GM19035 (cell line): ENCODE measurements at regions not wholly inside any gene's neighbourhood (a gene's known extent, or its start where the extent isn't known, plus 50 kb on each side); places are given as distances from the start of the nearest gene placed in this dataset.
"Not testable (repeated sequence)": the region's sequence is repeated elsewhere in the genome, so short reads cannot be mapped to it uniquely, and the experiment has no call there.

ENCODE experiments used
- ATAC-seq: cut with Tn5 transposase; IDR thresholded peaks from one replicate; pipeline ENCODE4 v1.9.1; 2021; ENCODE audit not compliant: unreplicated experiment

DNA sequence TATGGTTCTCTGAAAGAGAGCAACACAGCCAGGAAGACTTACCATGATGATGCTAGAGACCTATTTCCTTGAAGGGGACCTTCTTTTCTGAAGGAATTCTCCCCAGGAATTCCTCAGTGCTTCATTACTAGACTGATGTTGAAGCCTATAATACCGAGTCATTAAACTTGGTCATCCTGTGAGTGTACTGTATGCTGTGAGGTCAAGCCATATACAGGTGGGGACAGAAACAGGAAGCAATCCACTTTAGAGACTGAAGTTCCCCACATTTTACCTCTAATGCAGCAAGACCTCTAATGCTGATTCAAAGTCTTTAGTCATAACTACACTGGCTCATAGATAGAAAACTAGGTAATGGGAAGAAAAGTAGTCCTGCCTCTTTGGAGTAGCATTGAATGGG is 77.1 kb upstream of the RASEF start:
- ATAC-seq = no peak

DNA sequence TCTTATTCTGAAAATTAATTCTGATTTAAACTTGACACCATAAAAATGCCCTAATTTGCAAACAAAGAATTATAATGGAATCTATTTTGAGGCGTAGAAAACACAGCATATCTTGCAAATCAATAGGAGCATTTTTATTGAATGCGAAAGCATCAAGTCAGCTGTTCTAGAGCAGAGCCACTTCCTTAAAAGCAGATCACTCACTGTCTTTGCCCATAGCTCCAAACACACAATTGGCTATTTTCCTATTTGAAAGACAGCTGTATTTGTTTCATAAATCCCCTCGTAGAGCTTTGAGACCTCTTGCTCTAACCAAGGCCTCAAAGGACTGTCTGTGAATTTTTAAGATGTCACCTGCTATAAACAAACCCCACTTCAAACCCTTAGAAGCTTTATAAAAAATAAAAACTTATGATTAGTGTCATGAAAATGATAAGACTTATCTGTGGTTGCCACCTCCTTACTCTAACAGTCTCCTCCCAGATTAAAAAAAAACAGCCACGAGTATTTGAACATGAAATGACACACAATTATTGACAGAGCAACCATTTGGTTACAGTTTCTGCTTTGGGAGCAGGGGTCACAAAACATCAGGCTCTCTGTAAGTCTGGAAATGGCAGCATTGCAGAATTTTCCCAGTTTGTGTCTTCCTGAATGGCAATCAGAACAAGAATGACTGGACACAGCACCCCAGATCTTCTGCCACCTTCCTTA is 75.6 kb upstream of the RASEF start:
- no peak for ATAC-seq

DNA sequence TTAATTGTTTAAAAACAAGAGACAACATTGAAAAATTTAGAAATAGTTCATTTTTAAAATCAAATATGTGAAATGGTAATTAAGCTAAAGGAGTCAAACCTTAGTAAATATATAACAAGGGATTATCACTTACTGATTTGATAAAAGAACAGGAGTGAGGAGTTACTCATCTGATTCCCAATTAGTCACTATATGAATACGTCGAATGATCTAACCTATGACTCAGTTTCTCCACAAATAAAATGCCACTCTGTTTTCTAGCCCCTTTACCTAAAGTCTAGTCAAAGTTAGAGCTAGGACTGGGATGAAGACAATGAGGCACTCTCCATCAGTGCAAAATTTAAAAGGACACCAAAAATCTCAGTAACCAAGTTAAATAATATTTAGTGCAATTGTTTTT is 70.4 kb upstream of the RASEF start:
- ATAC-seq = no peak

DNA sequence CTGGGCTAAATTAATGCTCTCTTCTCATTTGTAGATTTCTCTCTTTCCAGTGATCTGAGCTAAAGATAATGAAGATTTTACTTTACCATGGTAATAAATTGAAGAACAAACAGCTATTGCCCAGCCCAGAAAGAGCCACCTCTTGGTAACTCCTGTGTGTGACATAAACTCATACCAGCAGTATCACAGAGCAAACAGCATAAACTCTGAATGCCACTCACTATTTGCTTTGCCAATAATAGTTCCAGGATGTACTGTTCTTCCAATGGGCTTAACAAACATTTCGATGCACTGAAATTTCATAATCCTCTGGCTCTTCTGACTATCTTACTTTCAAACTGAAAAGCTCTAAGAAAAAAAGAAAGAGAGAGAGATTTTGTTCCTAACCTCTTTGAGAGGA is 69.8 kb upstream of the RASEF start:
- no peak for ATAC-seq

DNA sequence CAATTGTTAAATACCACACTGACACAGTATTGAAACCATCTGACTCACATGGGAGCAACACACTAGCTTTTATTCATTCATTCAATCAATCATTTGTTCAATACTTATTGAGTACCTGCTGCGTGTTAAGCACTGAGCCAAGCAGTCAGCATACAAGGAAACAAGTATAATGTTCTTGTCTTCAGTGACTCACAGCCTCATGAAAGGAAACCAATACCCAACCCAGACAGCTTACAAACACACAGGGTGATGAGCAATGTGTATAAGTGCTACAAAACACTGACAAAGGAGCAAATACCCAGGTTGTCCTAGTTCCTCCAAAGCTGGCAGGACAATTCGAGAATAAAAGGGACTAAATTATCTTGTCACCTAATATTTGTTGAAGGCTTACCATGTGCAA is 67.6 kb upstream of the RASEF start:
- no peak for ATAC-seq

DNA sequence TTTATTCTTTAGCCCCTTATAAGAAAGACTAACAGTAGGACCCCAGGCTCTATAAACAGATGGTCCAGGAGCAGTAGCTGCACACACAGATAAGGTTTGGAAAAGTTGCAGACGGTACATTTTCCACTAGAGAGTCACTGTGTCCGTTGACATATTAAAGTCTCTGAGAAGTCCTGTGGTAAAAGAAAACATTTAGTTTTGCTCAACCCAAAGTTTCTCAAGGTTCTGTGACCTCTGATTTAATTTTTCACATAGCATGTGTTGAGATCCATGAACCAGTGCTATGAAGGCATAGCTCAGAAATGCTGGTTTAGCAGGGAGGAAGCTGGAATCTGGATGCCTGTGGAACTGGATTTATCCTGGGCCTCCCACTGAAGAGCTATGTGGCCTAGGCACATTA is 62.7 kb upstream of the RASEF start:
- ATAC-seq = no peak

- no peak for ATAC-seq
Measured at GRCh38 chr9:83119873-83120272, 56.9 kb upstream of the RASEF start.

GRCh38 chr9:83116026-83116425 is 53.1 kb upstream of the RASEF start:
- no peak for ATAC-seq

DNA sequence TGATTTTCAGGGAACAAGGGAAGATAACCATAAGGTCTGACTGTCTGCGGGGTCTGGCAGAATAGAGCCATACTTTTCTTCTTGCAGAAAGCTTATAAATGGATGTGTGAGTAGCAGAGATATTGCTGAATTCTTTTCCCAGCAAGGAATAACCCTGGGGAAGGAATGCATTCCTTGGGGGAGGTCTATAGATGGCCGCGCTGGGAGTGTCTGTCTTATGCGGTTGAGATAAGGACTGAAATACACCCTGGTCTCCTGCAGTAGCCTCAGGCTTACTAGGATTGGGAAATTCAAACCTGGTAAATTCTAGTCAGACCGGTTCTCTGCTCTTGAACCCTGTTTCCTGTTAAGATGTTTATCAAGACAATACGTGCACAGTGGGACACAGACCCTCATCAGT is 50.5 kb upstream of the RASEF start:
- ATAC-seq = not testable (repeated sequence)
